Suprapubic skin (tissue), 4 donors: ENCODE measurements at regions not wholly inside any gene's neighbourhood (a gene's known extent, or its start where the extent isn't known, plus 50 kb on each side); places are given as distances from the start of the nearest gene placed in this dataset.

Experiments used
- DNase-seq, 2 donors: peaks; one replicate each; pipeline ENCODE4 v3.0.0-alpha.2; 2019; ENCODE audit warnings: low spot score in 2 of 2
- H3K27ac ChIP-seq: fragments of 200-600 bp; sonication (generic); one replicate; pipeline ENCODE4 v1.5.1; 2019
- H3K27me3 ChIP-seq: fragments of 200-600 bp; sonication (generic); one replicate; pipeline ENCODE4 v1.5.1; 2019
- H3K36me3 ChIP-seq: fragments of 200-600 bp; sonication (generic); one replicate; pipeline ENCODE4 v1.5.1; 2019
- H3K4me1 ChIP-seq: fragments of 200-600 bp; sonication (generic); one replicate; pipeline ENCODE4 v1.5.1; 2019
- H3K4me3 ChIP-seq: fragments of 200-600 bp; sonication (generic); one replicate; pipeline ENCODE4 v1.5.1; 2019; ENCODE audit warnings: mild to moderate bottlenecking
- H3K9me3 ChIP-seq: fragments of 200-600 bp; sonication (generic); one replicate; pipeline ENCODE4 v1.5.1; 2019
- EP300 ChIP-seq: sonication (generic); formaldehyde crosslinking; IDR thresholded peaks from one replicate; pipeline ENCODE4 v1.6.1; 2017; ENCODE audit warnings: antibody characterized with exemption
- POLR2A ChIP-seq, 2 donors: fragments of 450-650 bp; IDR thresholded peaks; one replicate each; pipeline ENCODE4 v1.6.1; 2017; ENCODE audit warnings: antibody characterized with exemption in 2 of 2, mild to moderate bottlenecking in 2 of 2, moderate library complexity in 2 of 2
- POLR2AphosphoS5 ChIP-seq, 3 donors: sonication (generic); formaldehyde crosslinking; IDR thresholded peaks; one replicate each; pipeline ENCODE4 v1.6.1; 2017; ENCODE audit warnings: antibody characterized with exemption in 3 of 3
- WGBS: methylation state at CpG from one replicate; pipeline ENCODE4 v1.1.5; 2018; 5-methylcytosine and 5-hydroxymethylcytosine counted together
- TF ChIP-seq, protein P1 (sequence below), 2 donors: fragments of 200-600 bp in 1 of 2; fragments of 450-650 bp in 1 of 2; sonication (generic) in 1 of 2; IDR thresholded peaks; one replicate each; pipeline ENCODE4 v1.5.1; 2016 to 2019; ENCODE audit warnings: antibody characterized with exemption in 2 of 2, mild to moderate bottlenecking in 1 of 2, moderate library complexity in 1 of 2

DNA sequence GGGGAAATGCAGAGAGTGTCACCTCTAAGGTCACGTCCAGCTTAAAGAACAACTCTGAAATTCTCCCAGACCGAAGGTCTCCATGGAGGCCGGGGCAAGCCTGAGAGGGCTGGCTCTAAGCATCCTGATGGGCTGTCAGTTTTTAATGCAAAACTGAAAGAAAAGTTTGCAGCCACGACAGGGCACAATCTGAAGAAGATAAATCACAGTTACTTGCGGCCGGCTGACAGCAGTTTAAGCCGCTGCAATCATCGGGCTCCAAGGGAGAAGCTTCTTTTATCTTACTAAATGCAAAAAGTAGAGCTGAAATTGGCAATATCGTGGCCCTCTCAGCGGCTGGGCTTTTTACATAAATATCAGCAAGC, 168.8 kb downstream of the CYLD start:
- no peaks in the 10 kb centered on the region for H3K36me3 ChIP-seq
- WGBS = 47% methylated on average over 10 of the region's 10 CpGs
- H3K4me3 ChIP-seq = no peak overlapping the region
- H3K27me3 ChIP-seq = no peaks in the 10 kb centered on the region
- no peaks in the 10 kb centered on the region for H3K9me3 ChIP-seq
- H3K4me1 ChIP-seq = no peaks in the 10 kb centered on the region
- TF ChIP-seq POLR2A (IDR thresholded peaks at IDR 0.05) (no peak), POLR2AphosphoS5 (IDR thresholded peaks at IDR 0.05) (no peak)
- DNase-seq = no peak
- no peak overlapping the region for H3K27ac ChIP-seq

DNA sequence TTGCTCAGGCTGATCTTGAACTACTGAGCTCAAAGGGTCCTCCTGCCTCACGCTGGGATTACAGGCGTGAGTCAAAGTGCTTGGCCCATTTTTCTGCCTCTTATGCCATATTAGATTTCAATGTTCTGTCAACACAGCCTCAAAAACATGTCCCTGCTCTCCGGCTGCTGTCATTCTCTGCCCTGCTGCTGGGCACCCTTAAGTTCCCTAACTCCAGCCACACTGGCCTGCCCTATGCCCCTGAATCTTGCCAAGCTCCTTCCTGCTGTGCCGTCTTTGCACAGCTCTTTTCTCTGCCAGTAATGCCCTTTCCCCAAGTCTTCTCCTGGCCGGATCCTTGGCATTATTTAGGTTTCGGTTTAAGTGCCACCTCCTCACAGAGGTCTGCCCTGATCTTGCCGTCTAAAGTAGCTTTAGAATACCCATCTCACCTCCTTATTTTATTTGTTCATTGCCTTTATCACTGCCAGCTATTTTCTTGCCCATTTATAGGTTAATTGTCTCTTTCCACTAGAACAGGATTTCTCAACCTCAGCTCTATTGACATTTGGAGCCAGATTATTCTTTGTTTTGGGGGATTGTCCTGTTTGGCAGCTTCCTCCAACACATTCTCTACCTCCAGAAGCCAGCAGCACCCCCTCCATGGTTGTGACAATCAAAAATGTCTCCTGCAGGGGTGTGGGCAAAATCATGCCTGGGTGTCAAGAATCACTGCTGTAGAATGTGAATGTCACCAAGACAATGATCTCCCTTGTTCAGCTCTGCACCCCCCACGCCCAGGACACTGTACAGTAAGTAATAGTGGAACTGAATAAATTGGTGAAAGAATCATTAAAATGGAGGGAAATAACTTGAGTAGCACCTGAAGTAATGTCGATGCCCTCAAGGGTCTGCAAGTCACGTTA, 168.2 kb downstream of the CYLD start:
- TF ChIP-seq EP300 = no peak
- TF ChIP-seq POLR2AphosphoS5 (IDR thresholded peaks at IDR 0.05) = no peak
- TF ChIP-seq, protein P1, sequence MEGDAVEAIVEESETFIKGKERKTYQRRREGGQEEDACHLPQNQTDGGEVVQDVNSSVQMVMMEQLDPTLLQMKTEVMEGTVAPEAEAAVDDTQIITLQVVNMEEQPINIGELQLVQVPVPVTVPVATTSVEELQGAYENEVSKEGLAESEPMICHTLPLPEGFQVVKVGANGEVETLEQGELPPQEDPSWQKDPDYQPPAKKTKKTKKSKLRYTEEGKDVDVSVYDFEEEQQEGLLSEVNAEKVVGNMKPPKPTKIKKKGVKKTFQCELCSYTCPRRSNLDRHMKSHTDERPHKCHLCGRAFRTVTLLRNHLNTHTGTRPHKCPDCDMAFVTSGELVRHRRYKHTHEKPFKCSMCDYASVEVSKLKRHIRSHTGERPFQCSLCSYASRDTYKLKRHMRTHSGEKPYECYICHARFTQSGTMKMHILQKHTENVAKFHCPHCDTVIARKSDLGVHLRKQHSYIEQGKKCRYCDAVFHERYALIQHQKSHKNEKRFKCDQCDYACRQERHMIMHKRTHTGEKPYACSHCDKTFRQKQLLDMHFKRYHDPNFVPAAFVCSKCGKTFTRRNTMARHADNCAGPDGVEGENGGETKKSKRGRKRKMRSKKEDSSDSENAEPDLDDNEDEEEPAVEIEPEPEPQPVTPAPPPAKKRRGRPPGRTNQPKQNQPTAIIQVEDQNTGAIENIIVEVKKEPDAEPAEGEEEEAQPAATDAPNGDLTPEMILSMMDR (IDR thresholded peaks at IDR 0.05) = no peak
- no peak for TF ChIP-seq POLR2A (IDR thresholded peaks at IDR 0.05)
- no peaks in the 10 kb centered on the region for H3K27me3 ChIP-seq
- 65% methylated on average over 10 of the region's 10 CpGs for WGBS
- no peak overlapping the region for H3K4me3 ChIP-seq
- DNase-seq = no peak
- H3K36me3 ChIP-seq = no peaks in the 10 kb centered on the region
- H3K27ac ChIP-seq = no peak overlapping the region
- no peaks in the 10 kb centered on the region for H3K4me1 ChIP-seq
- H3K9me3 ChIP-seq = no peaks in the 10 kb centered on the region

DNA sequence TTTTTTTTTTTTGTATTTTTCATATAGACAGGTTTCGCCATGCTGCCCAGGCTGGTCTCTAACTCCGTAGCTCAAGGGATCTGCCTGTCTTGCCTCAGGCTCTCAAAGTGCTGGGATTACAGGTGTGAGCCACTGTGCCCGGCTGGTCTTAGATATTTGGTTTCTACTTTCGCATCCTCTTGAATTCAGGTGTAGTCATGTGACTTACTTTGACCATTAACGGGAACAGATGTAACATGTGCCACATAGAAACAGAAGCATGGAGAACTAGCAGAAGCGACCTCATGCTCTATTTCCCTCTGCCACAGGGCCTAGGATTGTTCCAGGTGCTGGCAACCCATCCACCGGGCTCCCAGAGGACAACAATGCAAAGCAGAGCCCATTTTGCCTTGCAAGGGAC, 166.6 kb downstream of the CYLD start:
- Histone ChIP-seq H3K27ac (no peak overlapping the region), H3K36me3 (no peaks in the 10 kb centered on the region), H3K4me1 (no peaks in the 10 kb centered on the region), H3K27me3 (no peaks in the 10 kb centered on the region), H3K9me3 (no peaks in the 10 kb centered on the region), H3K4me3 (no peak overlapping the region)
- no peak for DNase-seq
- TF ChIP-seq, protein P1 (IDR thresholded peaks at IDR 0.05) = no peak
- WGBS = 84% methylated on average over 7 of the region's 7 CpGs

DNA sequence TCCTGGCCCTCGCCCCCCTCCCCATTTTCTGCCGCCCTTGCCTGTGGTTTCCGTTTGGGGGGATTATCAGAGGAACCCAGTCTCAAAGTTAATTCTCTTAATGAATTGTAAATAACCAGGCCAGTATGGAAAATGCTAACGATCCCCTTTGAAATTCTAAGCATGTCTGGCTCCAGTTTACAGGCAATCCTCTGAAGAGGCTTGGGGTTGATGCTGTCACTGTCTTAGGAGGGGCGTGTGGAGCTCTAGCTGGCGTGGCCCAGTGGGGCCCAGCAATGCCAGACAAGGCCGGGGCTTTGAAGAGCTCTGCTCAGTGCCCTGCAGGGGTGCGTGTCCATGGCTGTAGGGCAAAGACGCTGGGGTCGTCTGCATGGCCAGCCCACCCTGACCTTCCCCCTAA, 164.6 kb downstream of the CYLD start:
- no peak for DNase-seq
- Histone ChIP-seq H3K9me3 (no peaks in the 10 kb centered on the region), H3K27ac (no peak overlapping the region), H3K27me3 (no peaks in the 10 kb centered on the region), H3K4me3 (no peak overlapping the region), H3K36me3 (no peaks in the 10 kb centered on the region), H3K4me1 (no peaks in the 10 kb centered on the region)
- 76% methylated on average over 10 of the region's 10 CpGs for WGBS
- TF ChIP-seq, protein P1 (IDR thresholded peaks at IDR 0.05) = no peak
- TF ChIP-seq EP300 = no peak
- no peak for TF ChIP-seq POLR2AphosphoS5 (IDR thresholded peaks at IDR 0.05)

DNA sequence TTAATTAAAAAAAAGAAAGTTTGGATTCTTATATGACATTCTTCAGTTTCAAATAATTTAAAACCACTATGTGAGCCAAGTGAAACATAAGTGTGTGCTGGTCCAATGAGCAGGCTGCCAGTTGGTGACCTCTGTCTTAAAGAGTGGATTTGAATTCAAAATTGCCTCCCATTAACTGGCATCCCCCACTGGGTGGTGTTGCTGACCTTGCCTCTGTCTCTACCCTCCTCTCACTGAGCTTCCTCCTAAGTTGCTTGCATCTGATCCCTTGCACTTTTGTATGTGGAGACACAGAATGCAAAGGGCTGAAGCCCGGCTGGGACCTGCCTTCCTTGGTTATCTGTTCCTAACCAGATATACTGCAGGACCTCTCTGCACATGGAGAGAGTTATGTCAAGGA, 160.6 kb downstream of the CYLD start:
- DNase-seq = no peak
- Histone ChIP-seq H3K4me1 (no peaks in the 10 kb centered on the region), H3K27me3 (no peaks in the 10 kb centered on the region), H3K9me3 (no peaks in the 10 kb centered on the region), H3K27ac (no peak overlapping the region), H3K36me3 (no peaks in the 10 kb centered on the region), H3K4me3 (no peak overlapping the region)
- TF ChIP-seq POLR2A (IDR thresholded peaks at IDR 0.05) = no peak
- TF ChIP-seq, protein P1 (IDR thresholded peaks at IDR 0.05) = no peak
- TF ChIP-seq EP300 = no peak
- WGBS = 50% methylated on average over 1 of the region's 1 CpG

DNA sequence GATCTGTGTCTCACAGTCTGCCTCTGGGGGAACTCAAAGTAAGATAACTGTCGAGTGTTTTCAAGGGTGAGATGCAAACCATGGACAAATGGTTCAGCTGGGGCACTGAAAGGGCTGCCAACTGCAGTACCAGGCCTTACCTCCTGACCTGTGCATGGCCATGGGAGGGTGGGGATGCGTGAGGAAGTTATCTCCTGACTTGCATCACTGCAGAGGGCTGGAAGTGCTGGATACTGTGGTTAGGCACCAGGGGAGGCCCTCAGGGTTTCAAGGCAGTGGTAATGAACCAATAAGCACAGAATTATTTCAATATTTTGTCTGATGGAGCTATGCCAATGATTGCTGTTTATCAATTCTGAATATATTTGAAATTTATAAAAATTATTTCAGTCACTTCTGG, 159.2 kb downstream of the CYLD start:
- TF ChIP-seq, protein P1 (IDR thresholded peaks at IDR 0.05) = no peak
- TF ChIP-seq POLR2A (IDR thresholded peaks at IDR 0.05) = no peak
- no peak for TF ChIP-seq POLR2AphosphoS5 (IDR thresholded peaks at IDR 0.05)
- Histone ChIP-seq H3K36me3 (no peaks in the 10 kb centered on the region), H3K27ac (no peak overlapping the region), H3K9me3 (no peaks in the 10 kb centered on the region), H3K27me3 (no peaks in the 10 kb centered on the region), H3K4me1 (no peaks in the 10 kb centered on the region), H3K4me3 (no peak overlapping the region)
- 71% methylated on average over 2 of the region's 2 CpGs for WGBS
- DNase-seq = no peak
